Activated CD8-positive, alpha-beta T cell treated with anti-CD3 and anti-CD28 coated beads for 36 hours (primary cell): ENCODE measurements at regions not wholly inside any gene's neighbourhood (a gene's known extent, or its start where the extent isn't known, plus 50 kb on each side); places are given as distances from the start of the nearest gene placed in this dataset.

Experiments used
- ATAC-seq: fragments of 200-7000 bp; cut with Tn5 transposase; one replicate; pipeline ENCODE4 v1.10.0; 2021; ENCODE audit warnings: mild to moderate bottlenecking, moderate library complexity
- CTCF ChIA-PET: fragments of 350-600 bp; sonication (Branson Sonifier 250); formaldehyde crosslinking; loops from one replicate; lab custom pipeline; 2021; ENCODE audit warnings: antibody characterized with exemption; lab: Charles Lee
- POLR2A ChIA-PET: fragments of 350-600 bp; sonication (Branson Sonifier 250); formaldehyde crosslinking; loops from one replicate; lab custom pipeline; 2021; ENCODE audit warnings: antibody characterized with exemption; lab: Charles Lee
- DNase-seq: peaks from one replicate; pipeline ENCODE4 v3.0.0-alpha.2; 2020
- H3K27ac Mint-ChIP-seq: one replicate; pipeline ENCODE4 v1.8.0; 2021; ENCODE audit warnings: mild to moderate bottlenecking, mixed read lengths
- H3K27me3 Mint-ChIP-seq: one replicate; pipeline ENCODE4 v1.8.0; 2021; ENCODE audit warnings: mixed read lengths
- H3K36me3 Mint-ChIP-seq: one replicate; pipeline ENCODE4 v1.8.0; 2021; ENCODE audit warnings: low read depth, mixed read lengths
- H3K4me1 Mint-ChIP-seq: one replicate; pipeline ENCODE4 v1.8.0; 2021; ENCODE audit warnings: low read depth, mixed read lengths
- H3K4me3 Mint-ChIP-seq: one replicate; pipeline ENCODE4 v1.8.0; 2021; ENCODE audit warnings: mild to moderate bottlenecking, moderate library complexity, mixed read lengths
- H3K9me3 Mint-ChIP-seq: one replicate; pipeline ENCODE4 v1.8.0; 2021; ENCODE audit warnings: mixed read lengths
- intact Hi-C: fragments of 100-400 bp; cut with micrococcal nuclease; formaldehyde crosslinking; loops from one replicate; pipeline ENCODE4 v1.10.0; 2022
- TF ChIP-seq, protein P1 (sequence below): fragments of 200-600 bp; IDR thresholded peaks from one replicate; pipeline ENCODE4 v1.8.0; 2022; ENCODE audit warnings: antibody characterized with exemption, mild to moderate bottlenecking

DNA sequence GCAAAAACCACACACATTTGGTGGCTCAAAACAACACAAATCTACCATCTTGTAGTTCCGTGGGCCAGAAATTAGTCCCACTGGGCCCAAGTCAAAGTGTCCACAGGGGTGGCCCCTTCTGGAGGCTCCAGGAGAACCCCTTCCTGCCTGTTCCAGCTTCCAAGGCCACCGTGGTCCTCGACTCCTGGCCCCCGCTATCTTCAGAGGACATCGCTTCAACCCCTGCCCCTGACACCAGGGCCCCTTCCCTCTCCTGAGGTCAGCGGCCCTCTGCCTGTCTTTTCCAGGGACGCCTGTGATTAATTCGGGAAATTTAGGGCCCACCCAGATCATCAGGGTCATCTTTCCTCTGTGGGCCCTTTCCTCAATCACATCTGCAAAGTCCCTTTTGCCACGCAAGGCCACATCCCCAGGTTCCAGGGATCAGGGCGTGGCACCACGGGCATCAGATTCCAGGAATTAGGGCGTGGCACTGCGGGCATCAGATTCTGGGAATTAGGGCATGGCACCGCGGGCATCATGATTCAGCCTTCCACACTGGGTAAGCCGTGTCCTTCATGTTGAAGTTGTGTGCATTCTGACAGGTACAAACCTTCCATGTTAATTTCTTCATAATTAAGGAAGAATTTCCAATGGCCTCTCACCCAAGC lies 59.9 kb upstream of the SMOC2 start:
- no peak for ATAC-seq
- CTCF ChIA-PET: no interaction called here
- no peak overlapping the region for H3K4me3 Mint-ChIP-seq

DNA sequence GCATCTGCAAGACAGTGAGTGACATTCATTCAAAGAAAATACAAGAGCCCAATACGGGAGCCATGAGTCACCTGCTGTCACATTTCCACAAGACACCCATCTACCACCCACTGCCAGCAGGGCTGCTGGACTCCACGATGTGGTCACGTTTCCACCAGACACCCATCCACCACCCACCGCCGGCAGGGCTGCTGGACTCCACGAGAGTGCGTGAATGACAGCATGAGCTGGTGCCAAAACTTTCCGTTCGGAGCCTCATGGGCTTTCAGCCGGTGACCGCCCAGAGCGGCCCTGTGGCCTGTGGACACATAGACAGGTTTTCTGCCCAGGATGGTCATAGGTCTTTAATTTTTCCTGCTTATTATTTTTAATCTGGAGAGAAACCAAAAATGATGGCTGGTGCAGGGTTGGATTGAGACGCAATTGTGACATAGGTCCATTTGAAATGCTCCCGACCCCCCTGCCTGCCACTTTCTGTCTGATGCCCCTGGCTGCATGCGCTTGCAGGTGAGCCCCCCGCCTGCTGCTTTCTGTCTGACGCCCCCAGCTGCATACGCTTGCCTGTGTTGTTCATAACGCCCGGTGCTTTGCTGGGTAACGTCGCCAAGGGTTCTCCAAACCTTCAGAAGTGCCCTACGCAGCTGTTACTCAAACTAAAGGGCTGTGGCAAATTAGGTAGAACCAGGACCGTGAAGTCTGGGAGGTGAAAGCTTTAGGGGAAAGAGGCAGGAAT lies 59.1 kb upstream of the SMOC2 start:
- Mint-ChIP-seq H3K27ac (no peak overlapping the region), H3K4me3 (no peak overlapping the region), H3K27me3 (no peaks in the 10 kb centered on the region), H3K4me1 (no peaks in the 10 kb centered on the region), H3K36me3 (no peaks in the 10 kb centered on the region), H3K9me3 (no peaks in the 10 kb centered on the region)
- ChIA-PET POLR2A (no interaction called here), CTCF (no interaction called here)
- ATAC-seq: no peak
- TF ChIP-seq, protein P1, sequence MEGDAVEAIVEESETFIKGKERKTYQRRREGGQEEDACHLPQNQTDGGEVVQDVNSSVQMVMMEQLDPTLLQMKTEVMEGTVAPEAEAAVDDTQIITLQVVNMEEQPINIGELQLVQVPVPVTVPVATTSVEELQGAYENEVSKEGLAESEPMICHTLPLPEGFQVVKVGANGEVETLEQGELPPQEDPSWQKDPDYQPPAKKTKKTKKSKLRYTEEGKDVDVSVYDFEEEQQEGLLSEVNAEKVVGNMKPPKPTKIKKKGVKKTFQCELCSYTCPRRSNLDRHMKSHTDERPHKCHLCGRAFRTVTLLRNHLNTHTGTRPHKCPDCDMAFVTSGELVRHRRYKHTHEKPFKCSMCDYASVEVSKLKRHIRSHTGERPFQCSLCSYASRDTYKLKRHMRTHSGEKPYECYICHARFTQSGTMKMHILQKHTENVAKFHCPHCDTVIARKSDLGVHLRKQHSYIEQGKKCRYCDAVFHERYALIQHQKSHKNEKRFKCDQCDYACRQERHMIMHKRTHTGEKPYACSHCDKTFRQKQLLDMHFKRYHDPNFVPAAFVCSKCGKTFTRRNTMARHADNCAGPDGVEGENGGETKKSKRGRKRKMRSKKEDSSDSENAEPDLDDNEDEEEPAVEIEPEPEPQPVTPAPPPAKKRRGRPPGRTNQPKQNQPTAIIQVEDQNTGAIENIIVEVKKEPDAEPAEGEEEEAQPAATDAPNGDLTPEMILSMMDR: no peak
- intact Hi-C loops: no loop called here
- no peak for DNase-seq

More for the DNA sequence above, 59.9 kb upstream of the SMOC2 start:
- Mint-ChIP-seq H3K36me3 (no peaks in the 10 kb centered on the region), H3K4me1 (no peaks in the 10 kb centered on the region), H3K27me3 (no peaks in the 10 kb centered on the region), H3K27ac (no peak overlapping the region), H3K9me3 (no peaks in the 10 kb centered on the region)
- TF ChIP-seq, protein P1: no peak
- no peak for DNase-seq
- intact Hi-C loops: no loop called here
- POLR2A ChIA-PET: no interaction called here

DNA sequence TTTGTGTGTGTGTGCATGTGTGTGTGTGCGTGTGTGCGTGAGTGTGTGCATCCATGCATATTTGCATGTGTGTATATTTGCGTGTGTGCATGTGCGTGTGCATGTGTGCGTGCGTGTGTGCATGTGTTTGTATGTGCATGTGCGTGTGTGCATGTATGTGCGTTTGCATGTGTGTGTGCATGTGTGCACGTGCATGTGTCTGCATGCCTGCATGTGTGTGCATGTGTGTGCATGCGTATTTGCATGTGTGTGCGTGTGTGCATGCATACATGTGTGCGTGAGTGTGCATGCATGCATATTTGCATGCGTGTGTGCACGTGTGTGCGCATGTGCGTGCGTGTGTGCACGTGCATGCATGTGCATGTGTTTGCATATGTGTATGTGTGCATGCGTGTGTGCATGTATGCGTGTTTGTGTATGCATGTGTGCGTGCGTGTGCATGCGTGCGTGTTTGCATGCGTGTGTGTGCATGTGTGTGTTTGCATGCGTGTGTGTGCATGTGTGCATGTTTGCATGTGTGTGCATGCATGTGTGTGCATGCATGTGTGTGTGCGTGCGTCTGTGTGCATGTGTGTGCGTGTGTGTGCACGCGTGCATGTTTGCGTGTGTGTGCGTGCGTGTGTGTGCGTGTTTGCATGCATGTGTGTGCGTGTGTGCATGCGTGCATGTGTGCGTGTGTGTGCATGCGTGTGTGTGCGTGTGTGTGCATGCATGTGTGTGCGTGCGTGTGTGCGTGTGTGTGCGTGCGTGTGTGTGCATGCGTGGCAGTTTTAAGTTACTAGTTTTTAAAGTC lies 57.7 kb upstream of the SMOC2 start:
- TF ChIP-seq, protein P1: no peak
- H3K27me3 Mint-ChIP-seq: no peaks in the 10 kb centered on the region
- intact Hi-C loops: no loop called here

DNA sequence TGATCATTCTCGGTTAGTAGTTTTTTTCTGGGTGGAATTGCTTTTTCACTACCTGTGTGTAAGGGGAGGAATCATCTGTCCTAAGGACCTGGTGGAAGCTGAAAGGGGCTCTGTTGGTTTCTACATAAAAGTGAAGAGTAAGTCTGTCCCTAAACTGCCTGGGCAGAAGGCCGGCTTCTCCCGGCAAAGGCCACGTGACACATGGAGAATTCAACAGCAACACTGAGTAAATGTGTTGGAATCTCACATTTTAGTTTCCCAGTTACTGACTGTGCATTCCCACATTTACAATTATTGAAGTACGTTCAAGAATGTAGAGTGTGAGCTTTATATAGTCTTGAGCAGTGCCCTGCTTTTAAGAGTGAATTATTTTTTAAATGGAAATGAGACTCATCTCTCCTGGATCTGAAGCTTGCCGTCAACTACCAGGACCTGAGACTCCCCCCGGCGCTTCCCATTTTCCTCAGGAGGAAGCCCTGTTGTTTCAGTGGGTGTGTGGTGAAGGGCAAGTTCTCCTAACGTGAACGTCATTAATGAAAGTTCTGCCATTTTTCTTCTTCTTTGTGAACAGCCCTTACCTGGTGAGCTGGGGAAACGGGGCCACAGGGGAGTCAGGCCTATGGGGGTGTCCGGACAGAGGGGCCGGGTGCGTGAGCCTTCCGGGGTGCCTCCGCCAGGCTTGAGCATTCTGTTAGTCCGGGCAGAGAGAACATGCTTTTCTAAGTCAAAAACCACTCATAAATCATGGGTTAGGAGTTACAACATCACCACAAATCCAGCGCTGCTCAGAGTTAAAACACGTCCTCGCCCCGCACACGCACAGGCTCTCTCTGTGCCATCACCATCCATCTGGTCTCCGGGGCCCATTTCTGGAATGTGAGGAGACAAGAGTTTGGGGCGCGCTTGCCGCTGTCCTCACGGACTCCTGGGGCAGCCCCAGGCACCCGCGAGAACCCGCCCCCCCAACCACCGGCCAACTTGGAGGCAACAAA lies 56.6 kb upstream of the SMOC2 start:
- ATAC-seq: no peak
- Mint-ChIP-seq H3K27ac (no peak overlapping the region), H3K36me3 (no peaks in the 10 kb centered on the region), H3K4me1 (no peaks in the 10 kb centered on the region), H3K9me3 (no peaks in the 10 kb centered on the region), H3K4me3 (no peak overlapping the region), H3K27me3 (no peaks in the 10 kb centered on the region)
- POLR2A ChIA-PET: no interaction called here
- intact Hi-C loops: no loop called here
- TF ChIP-seq, protein P1: no peak
- no peak for DNase-seq
- CTCF ChIA-PET: no interaction called here

More for the DNA sequence above, 57.7 kb upstream of the SMOC2 start:
- Mint-ChIP-seq H3K27ac (no peak overlapping the region), H3K36me3 (no peaks in the 10 kb centered on the region), H3K4me3 (no peak overlapping the region), H3K4me1 (no peaks in the 10 kb centered on the region), H3K9me3 (no peaks in the 10 kb centered on the region)
- ATAC-seq: no peak
- no peak for DNase-seq
- ChIA-PET POLR2A (no interaction called here), CTCF (no interaction called here)
